Upper lobe of left lung (tissue), 4 donors: ENCODE measurements at regions not wholly inside any gene's neighbourhood (a gene's known extent, or its start where the extent isn't known, plus 50 kb on each side); places are given as distances from the start of the nearest gene placed in this dataset.

Source experiments
- CTCF ChIP-seq, 6 experiments: fragments of 450-650 bp in 4 of 6; fragments of 200-600 bp in 2 of 6; sonication (generic) in 2 of 6; IDR thresholded peaks; one replicate each; pipeline ENCODE4 v1.5.1; 2016 to 2019; ENCODE audit warnings: antibody characterized with exemption in 6 of 6
- EP300 ChIP-seq, 4 donors: sonication (generic); formaldehyde crosslinking; IDR thresholded peaks; one replicate each; pipeline ENCODE4 v1.5.1; 2017; ENCODE audit warnings: antibody characterized with exemption in 4 of 4, control low read depth in 2 of 4
- POLR2A ChIP-seq, 4 donors: fragments of 450-650 bp; IDR thresholded peaks; one replicate each; pipeline ENCODE4 v1.5.1; 2016 to 2017; ENCODE audit warnings: antibody characterized with exemption in 4 of 4, mild to moderate bottlenecking in 2 of 4
- POLR2AphosphoS5 ChIP-seq, 2 donors: sonication (generic); formaldehyde crosslinking; IDR thresholded peaks; one replicate each; pipeline ENCODE4 v1.5.1; 2017; ENCODE audit warnings: antibody characterized with exemption in 2 of 2

- no peak for TF ChIP-seq CTCF (IDR thresholded peaks at IDR 0.05)
- no peak for TF ChIP-seq POLR2AphosphoS5 (IDR thresholded peaks at IDR 0.05)
- no peak for TF ChIP-seq EP300 (IDR thresholded peaks at IDR 0.05)
- TF ChIP-seq POLR2A (IDR thresholded peaks at IDR 0.05): no peak
These were observed 171.3 kb upstream of the HS3ST5 start for GRCh38 chr6:114514170-114514569.
